Fibroblast of lung (primary cell): ENCODE measurements at regions not wholly inside any gene's neighbourhood (a gene's known extent, or its start where the extent isn't known, plus 50 kb on each side); places are given as distances from the start of the nearest gene placed in this dataset.
"Not testable (repeated sequence)": the region's sequence is repeated elsewhere in the genome, so short reads cannot be mapped to it uniquely, and the experiment has no call there.

Experiments
- DNase-seq, 2 donors: peaks; one replicate each; pipeline versions ENCODE4 v3.0.0 to v3.0.0-alpha.2; 2010; ENCODE audit warnings: low read depth in 2 of 2
- H2AFZ ChIP-seq: 2 replicates; pipeline ENCODE4 v1.5.1; 2012; ENCODE audit warnings: low read length, control low read depth, inconsistent platforms
- H3K27ac ChIP-seq: 2 replicates; pipeline ENCODE4 v1.5.1; 2011; ENCODE audit warnings: low read length, control low read depth; ENCODE audit not compliant: insufficient read depth
- H3K27me3 ChIP-seq: 2 replicates; pipeline ENCODE4 v1.5.1; 2011; ENCODE audit warnings: mild to moderate bottlenecking, low read length; ENCODE audit not compliant: control insufficient read depth, insufficient read depth
- H3K36me3 ChIP-seq: 2 replicates; pipeline ENCODE4 v1.5.1; 2011; ENCODE audit warnings: low read length; ENCODE audit not compliant: control insufficient read depth, insufficient read depth
- H3K4me1 ChIP-seq: 2 replicates; pipeline ENCODE4 v1.5.1; 2011; ENCODE audit warnings: low read length; ENCODE audit not compliant: control insufficient read depth, insufficient read depth; ENCODE audit errors: extremely low read depth
- H3K4me2 ChIP-seq: 2 replicates; pipeline ENCODE4 v1.5.1; 2011; ENCODE audit warnings: low read length, control low read depth; ENCODE audit not compliant: insufficient read depth; ENCODE audit errors: extremely low read depth
- H3K4me3 ChIP-seq, 4 experiments: fragments of 200-600 bp in 1 of 4; sonication (generic) in 1 of 4; replicated peaks in 1 of 4; 2 replicates each; pipeline ENCODE4 v1.5.1; 2011 to 2016; ENCODE audit warnings: low read length in 4 of 4, low read depth in 3 of 4, mild to moderate bottlenecking in 3 of 4, control low read depth in 2 of 4, inconsistent platforms in 1 of 4, mixed read lengths in 1 of 4; ENCODE audit not compliant: insufficient read depth in 1 of 4; ENCODE audit errors: control extremely low read depth in 1 of 4
- H3K79me2 ChIP-seq: 2 replicates; pipeline ENCODE4 v1.5.1; 2012; ENCODE audit warnings: mild to moderate bottlenecking, low read length, inconsistent platforms; ENCODE audit not compliant: control insufficient read depth, insufficient read depth
- H3K9ac ChIP-seq: 2 replicates; pipeline ENCODE4 v1.5.1; 2011; ENCODE audit warnings: mild to moderate bottlenecking, low read length, control low read depth; ENCODE audit not compliant: insufficient read depth
- H3K9me3 ChIP-seq: 2 replicates; pipeline ENCODE4 v1.5.1; 2012; ENCODE audit warnings: low read depth, low read length; ENCODE audit not compliant: control insufficient read depth, insufficient read depth
- H4K20me1 ChIP-seq: 2 replicates; pipeline ENCODE4 v1.5.1; 2011; ENCODE audit warnings: low read length; ENCODE audit not compliant: control insufficient read depth, insufficient read depth; ENCODE audit errors: extremely low read depth
- CTCF ChIP-seq, 2 donors: IDR thresholded peaks in 1 of 2; conservative IDR thresholded peaks in 1 of 2; 1 replicate in 1 of 2; 2 replicates in 1 of 2; pipeline ENCODE4 v1.5.1; 2011 to 2012; ENCODE audit warnings: low read length in 2 of 2, control low read depth in 1 of 2, inconsistent platforms in 1 of 2, low read depth in 1 of 2, mild to moderate bottlenecking in 1 of 2
- EZH2 ChIP-seq: IDR thresholded peaks from 2 replicates; pipeline ENCODE4 v1.5.1; 2012; ENCODE audit warnings: low read length, control low read depth, mild to moderate bottlenecking; ENCODE audit errors: missing control alignments

GRCh38 chr11:13576995-13577394 is 81.2 kb upstream of the PTH start:
- Histone ChIP-seq H3K4me2 (no peak overlapping the region), H3K27me3 (no peaks in the 10 kb centered on the region), H3K4me1 (no peaks in the 10 kb centered on the region), H2AFZ (no peak overlapping the region), H3K9me3 (no peaks in the 10 kb centered on the region), H3K27ac (no peak overlapping the region), H3K9ac (no peak overlapping the region), H4K20me1 (no peaks in the 10 kb centered on the region), H3K36me3 (no peaks in the 10 kb centered on the region), H3K4me3 (no peak overlapping the region), H3K79me2 (no peaks in the 10 kb centered on the region)
- no peak for TF ChIP-seq CTCF (conservative IDR thresholded peaks at IDR 0.05 in 1 of 2, IDR thresholded peaks at IDR 0.05 in 1 of 2; ENCODE audit: low read depth in 1 of 2, low read length in 2 of 2)
- no peak for TF ChIP-seq EZH2
- no peak for DNase-seq

DNA sequence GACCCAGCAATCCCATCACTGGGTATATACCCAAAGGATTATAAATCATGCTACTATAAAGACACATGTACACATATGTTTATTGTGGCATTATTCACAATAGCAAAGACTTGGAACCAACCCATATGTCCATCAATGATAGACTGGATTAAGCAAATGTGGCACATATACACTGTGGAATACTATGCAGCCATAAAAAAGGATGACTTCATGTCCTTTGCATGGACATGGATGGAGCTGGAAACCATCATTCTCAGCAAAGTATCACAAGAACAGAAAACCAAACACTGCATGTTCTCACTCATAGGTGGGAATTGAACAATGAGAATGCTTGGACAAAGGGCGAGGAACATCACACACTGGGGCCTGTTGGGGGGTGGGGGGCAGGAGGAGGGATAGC is 79.6 kb upstream of the PTH start:
- H3K27me3 ChIP-seq, H4K20me1 ChIP-seq, H2AFZ ChIP-seq, H3K4me2 ChIP-seq, H3K9ac ChIP-seq, H3K79me2 ChIP-seq, H3K36me3 ChIP-seq, H3K4me1 ChIP-seq, DNase-seq, H3K27ac ChIP-seq, H3K4me3 ChIP-seq, H3K9me3 ChIP-seq: not testable (repeated sequence)

- Histone ChIP-seq H4K20me1 (no peaks in the 10 kb centered on the region), H3K27ac (no peak overlapping the region), H3K36me3 (no peaks in the 10 kb centered on the region), H3K4me3 (no peak overlapping the region), H3K27me3 (no peaks in the 10 kb centered on the region), H2AFZ (no peak overlapping the region), H3K4me1 (no peaks in the 10 kb centered on the region), H3K4me2 (no peak overlapping the region), H3K9ac (no peak overlapping the region), H3K9me3 (no peaks in the 10 kb centered on the region), H3K79me2 (no peaks in the 10 kb centered on the region)
- DNase-seq: no peak
- TF ChIP-seq CTCF (conservative IDR thresholded peaks at IDR 0.05 in 1 of 2, IDR thresholded peaks at IDR 0.05 in 1 of 2; ENCODE audit: low read depth in 1 of 2, low read length in 2 of 2) (no peak), EZH2 (no peak)
Observed at GRCh38 chr11:13567551-13567950, 71.8 kb upstream of the PTH start.

DNA sequence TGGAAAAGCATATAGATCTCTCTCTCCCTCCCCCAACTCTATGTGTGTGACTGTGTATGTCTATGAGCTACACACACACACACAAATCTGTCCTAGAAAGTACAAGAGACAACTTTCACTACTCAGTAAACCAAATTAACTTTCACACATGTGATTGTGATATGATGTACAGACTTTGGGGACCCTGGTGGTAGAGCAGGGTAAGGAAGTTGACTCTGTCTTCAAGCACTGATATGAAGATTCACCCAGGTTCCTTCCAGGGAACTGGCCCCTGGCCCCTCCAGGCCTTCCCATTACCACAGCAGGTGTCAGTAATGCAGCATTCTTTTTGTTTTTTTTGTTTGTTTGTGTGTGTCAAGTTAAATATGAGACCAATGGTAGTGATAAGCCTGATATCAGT is 66.1 kb upstream of the PTH start:
- H3K27me3 ChIP-seq: no peaks in the 10 kb centered on the region
- H3K79me2 ChIP-seq: no peaks in the 10 kb centered on the region
- H3K4me3 ChIP-seq: no peak overlapping the region
- H3K9me3 ChIP-seq: no peaks in the 10 kb centered on the region
- H3K4me2 ChIP-seq: no peak overlapping the region
- no peak overlapping the region for H2AFZ ChIP-seq
- H3K9ac ChIP-seq: no peak overlapping the region
- H3K4me1 ChIP-seq: no peaks in the 10 kb centered on the region
- H3K36me3 ChIP-seq: no peaks in the 10 kb centered on the region
- no peak for DNase-seq
- H4K20me1 ChIP-seq: no peaks in the 10 kb centered on the region
- H3K27ac ChIP-seq: no peak overlapping the region
- TF ChIP-seq CTCF (conservative IDR thresholded peaks at IDR 0.05 in 1 of 2, IDR thresholded peaks at IDR 0.05 in 1 of 2; ENCODE audit: low read depth in 1 of 2, low read length in 2 of 2) (no peak), EZH2 (no peak)

GRCh38 chr11:13560341-13560740 is 64.5 kb upstream of the PTH start:
- H3K27ac ChIP-seq, H3K36me3 ChIP-seq, H3K4me3 ChIP-seq, H3K79me2 ChIP-seq, H3K9me3 ChIP-seq, H3K27me3 ChIP-seq, H4K20me1 ChIP-seq, H3K4me2 ChIP-seq, DNase-seq, H2AFZ ChIP-seq, H3K4me1 ChIP-seq, H3K9ac ChIP-seq: not testable (repeated sequence)
